GM19025 (cell line): ENCODE measurements at regions not wholly inside any gene's neighbourhood (a gene's known extent, or its start where the extent isn't known, plus 50 kb on each side); places are given as distances from the start of the nearest gene placed in this dataset.
"Not testable (repeated sequence)": the region's sequence is repeated elsewhere in the genome, so short reads cannot be mapped to it uniquely, and the experiment has no call there.

Source experiments
- ATAC-seq: cut with Tn5 transposase; IDR thresholded peaks from one replicate; pipeline ENCODE4 v1.9.1; 2021; ENCODE audit warnings: mild to moderate bottlenecking, low read depth, moderate library complexity; ENCODE audit not compliant: unreplicated experiment

GRCh38 chr3:77707281-77707680 is 667.4 kb downstream of the ROBO2 start:
- no peak for ATAC-seq

GRCh38 chr3:77709155-77709554 is 669.3 kb downstream of the ROBO2 start:
- no peak for ATAC-seq

GRCh38 chr3:77718311-77718710 is 678.4 kb downstream of the ROBO2 start:
- no peak for ATAC-seq

GRCh38 chr3:77720460-77720971 is 680.6 kb downstream of the ROBO2 start:
- no peak for ATAC-seq

- no peak for ATAC-seq
Observed at GRCh38 chr3:77726517-77726916, 686.6 kb downstream of the ROBO2 start.

- ATAC-seq, result no peak
Observed at GRCh38 chr3:77746048-77746447, 706.1 kb downstream of the ROBO2 start.

GRCh38 chr3:77746892-77747291 is 707.0 kb downstream of the ROBO2 start:
- ATAC-seq, result no peak

GRCh38 chr3:77756397-77756975 is 716.6 kb downstream of the ROBO2 start:
- not testable (repeated sequence) for ATAC-seq

- no peak for ATAC-seq
Observed at GRCh38 chr3:77772459-77772858, 732.6 kb downstream of the ROBO2 start.

GRCh38 chr3:77773084-77773483 is 733.2 kb downstream of the ROBO2 start:
- ATAC-seq, result no peak

GRCh38 chr3:77780278-77780996 is 740.5 kb downstream of the ROBO2 start:
- no peak for ATAC-seq

- no peak for ATAC-seq
Observed at GRCh38 chr3:77786216-77786615, 746.3 kb downstream of the ROBO2 start.

- no peak for ATAC-seq
Observed at GRCh38 chr3:77795013-77795412, 755.1 kb downstream of the ROBO2 start.

GRCh38 chr3:77799278-77799677 is 759.4 kb downstream of the ROBO2 start:
- no peak for ATAC-seq

GRCh38 chr3:77800893-77801292 is 761.0 kb downstream of the ROBO2 start:
- ATAC-seq, result no peak

GRCh38 chr3:77807312-77807711 is 767.4 kb downstream of the ROBO2 start:
- no peak for ATAC-seq

GRCh38 chr3:77814845-77815244 is 774.9 kb downstream of the ROBO2 start:
- ATAC-seq, result no peak

- ATAC-seq, result no peak
Observed at GRCh38 chr3:77815467-77815866, 775.6 kb downstream of the ROBO2 start.

- ATAC-seq, result no peak
Observed at GRCh38 chr3:77816366-77816765, 776.5 kb downstream of the ROBO2 start.

- no peak for ATAC-seq
Observed at GRCh38 chr3:77825001-77825827, 785.3 kb downstream of the ROBO2 start.

- no peak for ATAC-seq
Observed at GRCh38 chr3:77835921-77836320, 796.0 kb downstream of the ROBO2 start.
